ENCODE measurements at regions not wholly inside any gene's neighbourhood (a gene's known extent, or its start where the extent isn't known, plus 50 kb on each side); places are given as distances from the start of the nearest gene placed in this dataset.

DNA sequence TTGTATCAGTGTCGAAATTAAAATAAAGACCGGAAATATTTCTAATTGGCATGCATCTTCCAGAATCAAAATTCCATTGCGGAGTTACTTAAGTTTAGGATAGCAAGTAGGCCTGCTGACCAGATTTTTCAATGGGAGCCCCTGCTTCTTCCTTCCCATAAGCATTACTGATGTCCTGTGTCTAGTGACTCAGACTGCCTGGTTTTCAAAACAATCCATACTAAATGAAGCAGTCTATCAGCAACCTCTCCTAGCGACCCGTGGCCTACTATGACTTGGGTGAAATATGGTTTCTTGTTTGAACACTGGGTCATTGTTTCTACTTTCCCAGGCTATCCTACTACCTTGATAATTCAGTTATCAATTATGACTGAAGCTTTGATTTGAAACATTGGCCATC, 571.6 kb downstream of the TBC1D4 start:
- H3K4me1 Mint-ChIP-seq (ENCODE audit: insufficient read depth, unreplicated experiment) = no peaks in the 10 kb centered on the region
- POLR2A ChIA-PET = no interaction called here
- no peaks in the 10 kb centered on the region for H3K27me3 Mint-ChIP-seq (ENCODE audit: insufficient read depth, unreplicated experiment)
- no peaks in the 10 kb centered on the region for H3K36me3 Mint-ChIP-seq (ENCODE audit: insufficient read depth, unreplicated experiment)
- no peak for DNase-seq (ENCODE audit: unreplicated experiment)
- H3K27ac Mint-ChIP-seq (ENCODE audit: low read depth, unreplicated experiment) = no peak overlapping the region
- H3K4me3 Mint-ChIP-seq (ENCODE audit: unreplicated experiment) = no peak overlapping the region
- no peaks in the 10 kb centered on the region for H3K9me3 Mint-ChIP-seq (ENCODE audit: unreplicated experiment)
- CTCF ChIA-PET = no interaction called here
- intact Hi-C loops (cut with micrococcal nuclease) = no loop called here
- BruUV-seq (replicated peaks) = no TSS peak
- TF ChIP-seq, protein P1, sequence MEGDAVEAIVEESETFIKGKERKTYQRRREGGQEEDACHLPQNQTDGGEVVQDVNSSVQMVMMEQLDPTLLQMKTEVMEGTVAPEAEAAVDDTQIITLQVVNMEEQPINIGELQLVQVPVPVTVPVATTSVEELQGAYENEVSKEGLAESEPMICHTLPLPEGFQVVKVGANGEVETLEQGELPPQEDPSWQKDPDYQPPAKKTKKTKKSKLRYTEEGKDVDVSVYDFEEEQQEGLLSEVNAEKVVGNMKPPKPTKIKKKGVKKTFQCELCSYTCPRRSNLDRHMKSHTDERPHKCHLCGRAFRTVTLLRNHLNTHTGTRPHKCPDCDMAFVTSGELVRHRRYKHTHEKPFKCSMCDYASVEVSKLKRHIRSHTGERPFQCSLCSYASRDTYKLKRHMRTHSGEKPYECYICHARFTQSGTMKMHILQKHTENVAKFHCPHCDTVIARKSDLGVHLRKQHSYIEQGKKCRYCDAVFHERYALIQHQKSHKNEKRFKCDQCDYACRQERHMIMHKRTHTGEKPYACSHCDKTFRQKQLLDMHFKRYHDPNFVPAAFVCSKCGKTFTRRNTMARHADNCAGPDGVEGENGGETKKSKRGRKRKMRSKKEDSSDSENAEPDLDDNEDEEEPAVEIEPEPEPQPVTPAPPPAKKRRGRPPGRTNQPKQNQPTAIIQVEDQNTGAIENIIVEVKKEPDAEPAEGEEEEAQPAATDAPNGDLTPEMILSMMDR (IDR thresholded peaks at IDR 0.05; ENCODE audit: unreplicated experiment) = no peak

DNA sequence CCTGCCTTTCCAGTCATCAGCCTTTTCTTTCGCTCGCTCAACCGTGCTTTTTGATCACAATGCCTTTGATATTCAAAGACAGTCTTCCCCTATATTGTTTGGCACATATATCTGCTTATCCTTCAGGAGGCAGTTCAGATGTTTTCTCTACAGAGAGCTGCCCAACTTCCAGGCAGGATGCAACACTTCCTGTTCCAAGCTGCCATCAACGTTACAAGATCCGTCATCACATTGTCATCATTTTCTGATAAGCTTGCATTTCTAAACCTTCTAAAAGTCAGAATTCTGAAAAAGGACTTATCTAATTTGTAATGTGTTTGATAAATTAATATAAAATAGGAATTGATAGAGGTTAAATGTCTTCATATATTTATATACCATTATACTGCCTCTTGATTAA, 574.2 kb downstream of the TBC1D4 start:
- no peaks in the 10 kb centered on the region for H3K9me3 Mint-ChIP-seq (ENCODE audit: unreplicated experiment)
- DNase-seq (ENCODE audit: unreplicated experiment) = no peak
- no peaks in the 10 kb centered on the region for H3K27me3 Mint-ChIP-seq (ENCODE audit: insufficient read depth, unreplicated experiment)
- H3K4me1 Mint-ChIP-seq (ENCODE audit: insufficient read depth, unreplicated experiment) = no peaks in the 10 kb centered on the region
- H3K27ac Mint-ChIP-seq (ENCODE audit: low read depth, unreplicated experiment) = no peak overlapping the region
- H3K36me3 Mint-ChIP-seq (ENCODE audit: insufficient read depth, unreplicated experiment) = no peaks in the 10 kb centered on the region
- CTCF ChIA-PET = no interaction called here
- H3K4me3 Mint-ChIP-seq (ENCODE audit: unreplicated experiment) = no peak overlapping the region
- BruUV-seq (replicated peaks) = no TSS peak
- TF ChIP-seq, protein P1 (IDR thresholded peaks at IDR 0.05; ENCODE audit: unreplicated experiment) = no peak
- intact Hi-C loops (cut with micrococcal nuclease) = no loop called here
- POLR2A ChIA-PET = no interaction called here

DNA sequence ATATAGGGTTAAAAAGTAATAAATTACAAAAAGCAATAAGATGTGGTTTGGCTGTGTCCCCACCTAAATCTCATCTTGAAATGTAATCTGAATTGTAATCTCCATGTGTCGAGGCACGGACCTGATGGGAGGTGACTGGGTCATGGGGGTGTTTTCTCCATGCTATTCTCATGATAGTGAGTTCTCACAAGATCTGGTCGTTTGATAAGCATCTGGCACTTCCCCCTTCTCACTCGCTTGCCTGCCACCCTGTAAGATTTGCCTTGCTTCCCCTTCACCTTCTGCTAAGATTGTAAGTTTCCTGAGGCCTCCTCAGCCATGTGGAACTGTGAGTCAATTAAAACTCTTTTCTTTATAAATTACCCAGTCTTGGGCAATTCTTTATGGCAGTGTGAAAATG, 577.4 kb downstream of the TBC1D4 start:
- H3K27me3 Mint-ChIP-seq (ENCODE audit: insufficient read depth, unreplicated experiment) = no peaks in the 10 kb centered on the region
- TF ChIP-seq, protein P1 (IDR thresholded peaks at IDR 0.05; ENCODE audit: unreplicated experiment) = no peak
- ChIA-PET CTCF (no interaction called here), POLR2A (no interaction called here)
- no peaks in the 10 kb centered on the region for H3K36me3 Mint-ChIP-seq (ENCODE audit: insufficient read depth, unreplicated experiment)
- H3K9me3 Mint-ChIP-seq (ENCODE audit: unreplicated experiment) = no peaks in the 10 kb centered on the region
- BruUV-seq (replicated peaks) = no TSS peak
- H3K27ac Mint-ChIP-seq (ENCODE audit: low read depth, unreplicated experiment) = no peak overlapping the region
- DNase-seq (ENCODE audit: unreplicated experiment) = no peak
- no peak overlapping the region for H3K4me3 Mint-ChIP-seq (ENCODE audit: unreplicated experiment)
- intact Hi-C loops (cut with micrococcal nuclease) = no loop called here
- peaks cover 5% of the 10 kb centered on the region for H3K4me1 Mint-ChIP-seq (ENCODE audit: insufficient read depth, unreplicated experiment)

DNA sequence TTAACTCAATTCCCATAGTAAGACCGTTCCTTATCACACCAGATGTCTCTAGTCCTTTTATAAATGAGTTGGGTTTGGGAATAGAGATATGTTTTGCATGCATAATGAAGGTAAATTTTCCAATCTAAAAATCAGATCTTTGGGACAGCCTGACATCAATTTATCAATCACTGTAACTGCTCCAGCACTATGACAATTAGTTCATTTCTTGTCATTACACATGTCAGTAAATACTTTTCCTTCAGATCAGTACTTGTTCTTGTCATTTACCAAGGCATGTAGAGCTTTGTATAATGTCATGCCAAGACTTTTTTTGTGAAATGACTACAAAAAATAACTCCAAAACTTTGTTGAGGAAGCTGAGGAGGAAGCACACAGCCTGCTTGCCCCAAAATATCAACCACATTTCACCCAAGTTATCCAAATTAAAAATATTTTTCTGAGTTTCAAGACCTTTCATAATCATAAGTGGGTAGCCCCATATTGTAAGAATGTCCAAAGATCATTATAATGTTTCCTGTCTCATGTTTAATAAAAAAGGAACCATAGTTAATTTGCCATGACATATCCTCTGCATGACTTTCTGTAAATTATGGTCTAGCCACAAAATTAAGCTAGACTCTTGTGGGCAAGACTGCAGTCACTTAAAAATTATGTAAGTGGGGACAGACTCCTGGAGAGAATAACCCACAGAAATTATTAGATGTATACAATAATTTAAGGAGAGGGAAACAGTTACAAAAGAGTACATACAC, 586.8 kb downstream of the TBC1D4 start:
- DNase-seq (ENCODE audit: unreplicated experiment) = no peak
- H3K27ac Mint-ChIP-seq (ENCODE audit: low read depth, unreplicated experiment) = no peak overlapping the region
- H3K9me3 Mint-ChIP-seq (ENCODE audit: unreplicated experiment) = no peaks in the 10 kb centered on the region
- peaks cover 22% of the 10 kb centered on the region for H3K4me1 Mint-ChIP-seq (ENCODE audit: insufficient read depth, unreplicated experiment)
- H3K36me3 Mint-ChIP-seq (ENCODE audit: insufficient read depth, unreplicated experiment) = no peaks in the 10 kb centered on the region
- H3K4me3 Mint-ChIP-seq (ENCODE audit: unreplicated experiment) = no peak overlapping the region
- ChIA-PET CTCF (interaction anchor here (0.6 kb wide), 1 partner anchor 44 kb away, joined by 3 read pairs; no protein-coding TSS in a partner anchor), POLR2A (no interaction called here)
- no TSS peak for BruUV-seq (replicated peaks)
- intact Hi-C loops (cut with micrococcal nuclease) = no loop called here
- TF ChIP-seq, protein P1 (IDR thresholded peaks at IDR 0.05; ENCODE audit: unreplicated experiment) = no peak
- H3K27me3 Mint-ChIP-seq (ENCODE audit: insufficient read depth, unreplicated experiment) = no peaks in the 10 kb centered on the region
